C4-2B (cell line): ENCODE measurements at regions not wholly inside any gene's neighbourhood (a gene's known extent, or its start where the extent isn't known, plus 50 kb on each side); places are given as distances from the start of the nearest gene placed in this dataset.

Experiments
- ZFX ChIP-seq: fragments of 450-650 bp; IDR thresholded peaks from 2 replicates; pipeline ENCODE4 v1.6.1; 2017
- TF ChIP-seq, protein P1 (sequence below): fragments of 450-650 bp; conservative IDR thresholded peaks from 2 replicates; pipeline ENCODE4 v1.5.1; 2017; ENCODE audit warnings: mild to moderate bottlenecking

DNA sequence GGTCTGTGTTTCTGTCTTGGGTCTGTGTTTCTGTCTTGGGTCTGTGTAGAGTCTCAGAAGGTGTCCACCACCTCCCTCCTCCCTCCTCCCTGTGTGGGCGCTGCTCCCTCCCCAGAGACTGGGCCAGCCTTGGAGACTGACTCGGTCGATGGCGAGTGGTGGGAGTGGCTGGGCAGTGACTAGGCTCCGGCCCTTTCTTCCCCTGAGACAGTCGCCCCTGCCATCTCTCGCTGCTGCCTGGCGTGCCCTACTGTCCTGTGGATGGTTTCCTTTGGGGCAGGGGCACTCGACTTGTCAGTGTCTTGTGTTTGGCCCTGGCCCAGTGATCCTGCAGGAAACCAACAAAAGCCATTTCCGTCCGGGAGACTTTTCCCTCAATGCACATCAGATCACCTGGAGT, 215.8 kb downstream of the NDUFA10 start:
- TF ChIP-seq, protein P1, sequence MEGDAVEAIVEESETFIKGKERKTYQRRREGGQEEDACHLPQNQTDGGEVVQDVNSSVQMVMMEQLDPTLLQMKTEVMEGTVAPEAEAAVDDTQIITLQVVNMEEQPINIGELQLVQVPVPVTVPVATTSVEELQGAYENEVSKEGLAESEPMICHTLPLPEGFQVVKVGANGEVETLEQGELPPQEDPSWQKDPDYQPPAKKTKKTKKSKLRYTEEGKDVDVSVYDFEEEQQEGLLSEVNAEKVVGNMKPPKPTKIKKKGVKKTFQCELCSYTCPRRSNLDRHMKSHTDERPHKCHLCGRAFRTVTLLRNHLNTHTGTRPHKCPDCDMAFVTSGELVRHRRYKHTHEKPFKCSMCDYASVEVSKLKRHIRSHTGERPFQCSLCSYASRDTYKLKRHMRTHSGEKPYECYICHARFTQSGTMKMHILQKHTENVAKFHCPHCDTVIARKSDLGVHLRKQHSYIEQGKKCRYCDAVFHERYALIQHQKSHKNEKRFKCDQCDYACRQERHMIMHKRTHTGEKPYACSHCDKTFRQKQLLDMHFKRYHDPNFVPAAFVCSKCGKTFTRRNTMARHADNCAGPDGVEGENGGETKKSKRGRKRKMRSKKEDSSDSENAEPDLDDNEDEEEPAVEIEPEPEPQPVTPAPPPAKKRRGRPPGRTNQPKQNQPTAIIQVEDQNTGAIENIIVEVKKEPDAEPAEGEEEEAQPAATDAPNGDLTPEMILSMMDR = no peak
- no peak for TF ChIP-seq ZFX
